Ovary (tissue), 3 donors: ENCODE measurements at regions not wholly inside any gene's neighbourhood (a gene's known extent, or its start where the extent isn't known, plus 50 kb on each side); places are given as distances from the start of the nearest gene placed in this dataset.
"Not testable (repeated sequence)": the region's sequence is repeated elsewhere in the genome, so short reads cannot be mapped to it uniquely, and the experiment has no call there.

ENCODE experiments used
- CTCF ChIP-seq, 3 donors: fragments of 450-650 bp in 2 of 3; fragments of 200-600 bp in 1 of 3; IDR thresholded peaks; one replicate each; pipeline versions ENCODE4 v1.5.1 to v1.8.0; 2016 to 2022; ENCODE audit warnings: antibody characterized with exemption in 3 of 3, mild to moderate bottlenecking in 1 of 3
- EP300 ChIP-seq: sonication (generic); formaldehyde crosslinking; IDR thresholded peaks from one replicate; pipeline ENCODE4 v1.6.1; 2017; ENCODE audit warnings: antibody characterized with exemption
- POLR2A ChIP-seq: fragments of 450-650 bp; IDR thresholded peaks from one replicate; pipeline ENCODE4 v1.6.1; 2017; ENCODE audit warnings: antibody characterized with exemption, mild to moderate bottlenecking, moderate library complexity
- donor health status: DM: no; HTN: no; CAD: no.

GRCh38 chr5:104039871-104040270 lies 477.3 kb upstream of the NUDT12 start:
- TF ChIP-seq EP300; CTCF (IDR thresholded peaks at IDR 0.05); POLR2A: not testable (repeated sequence)
